Endothelial cell of umbilical vein (primary cell): ENCODE measurements at regions not wholly inside any gene's neighbourhood (a gene's known extent, or its start where the extent isn't known, plus 50 kb on each side); places are given as distances from the start of the nearest gene placed in this dataset.

ENCODE experiments used
- BruUV-seq: library from RNA; stranded (reverse); fragments of 400-500 nt; replicated peaks from 2 replicates; lab custom pipeline; 2021; lab: Mats Ljungman, UMichigan
- CTCF ChIA-PET: fragments of 300-600, 350-600 bp; sonication (Branson Sonifier 250); formaldehyde crosslinking; loops from one replicate; lab custom pipeline; 2021; ENCODE audit warnings: antibody characterized with exemption, inconsistent platforms; lab: Charles Lee
- POLR2A ChIA-PET: fragments of 300-600, 350-600 bp; sonication (Branson Sonifier 250); formaldehyde crosslinking; loops from one replicate; lab custom pipeline; 2021; ENCODE audit warnings: antibody characterized with exemption, inconsistent platforms; lab: Charles Lee
- DNase-seq: peaks from one replicate; pipeline ENCODE4 v3.0.0-alpha.2; 2011; ENCODE audit warnings: low read depth, low spot score
- FAIRE-seq: peaks from 2 replicates; lab custom pipeline; 2011; peaks lifted over from hg19 to GRCh38; lab: Jason Lieb, UNC
- H2AFZ ChIP-seq: 2 replicates; pipeline ENCODE4 v1.6.0; 2012; ENCODE audit warnings: low read depth, low read length, control low read depth, inconsistent platforms
- H3K27ac ChIP-seq: 2 replicates; pipeline ENCODE4 v1.5.1; 2011; ENCODE audit warnings: low read depth, mild to moderate bottlenecking, control low read depth, low read length, moderate library complexity; ENCODE audit not compliant: insufficient read depth
- H3K27me3 ChIP-seq, 2 experiments: 2 replicates each; pipeline versions ENCODE4 v1.6.0 to v1.6.1; 2011; ENCODE audit warnings: low read length in 2 of 2, mixed read lengths in 1 of 2; ENCODE audit not compliant: control insufficient read depth in 2 of 2, insufficient read depth in 2 of 2
- H3K36me3 ChIP-seq, 2 experiments: 2 replicates in 1 of 2; 3 replicates in 1 of 2; pipeline ENCODE4 v1.5.1; 2011; ENCODE audit warnings: low read length in 2 of 2, mild to moderate bottlenecking in 1 of 2, moderate library complexity in 1 of 2; ENCODE audit not compliant: control insufficient read depth in 2 of 2, insufficient read depth in 2 of 2; ENCODE audit errors: extremely low read depth in 1 of 2
- H3K4me1 ChIP-seq: 3 replicates; pipeline ENCODE4 v1.5.1; 2011; ENCODE audit warnings: mild to moderate bottlenecking, low read length; ENCODE audit not compliant: control insufficient read depth, insufficient read depth; ENCODE audit errors: extremely low read depth
- H3K4me2 ChIP-seq: 2 replicates; pipeline ENCODE4 v1.6.1; 2011; ENCODE audit warnings: low read length, control low read depth, mixed read lengths; ENCODE audit not compliant: insufficient read depth
- H3K4me3 ChIP-seq, 3 experiments: fragments of 200-600 bp in 1 of 3; sonication (generic), shearing (Covaris generic) in 1 of 3; replicated peaks in 1 of 3; 2 replicates each; pipeline ENCODE4 v1.5.1; 2011 to 2016; ENCODE audit warnings: control low read depth in 3 of 3, low read length in 3 of 3, mild to moderate bottlenecking in 2 of 3, inconsistent platforms in 1 of 3, low read depth in 1 of 3, moderate library complexity in 1 of 3; ENCODE audit not compliant: insufficient read depth in 1 of 3
- H3K79me2 ChIP-seq: 2 replicates; pipeline ENCODE4 v1.6.0; 2012; ENCODE audit warnings: low read length, inconsistent platforms; ENCODE audit not compliant: control insufficient read depth, insufficient read depth
- H3K9ac ChIP-seq: replicated peaks from 2 replicates; pipeline ENCODE3; 2011; ENCODE audit warnings: low read length, control low read depth; ENCODE audit not compliant: insufficient read depth; ENCODE audit errors: extremely low read depth
- H3K9me1 ChIP-seq: replicated peaks from 3 replicates; pipeline ENCODE4 v1.6.0; 2011; ENCODE audit warnings: mild to moderate bottlenecking, low read length; ENCODE audit not compliant: control insufficient read depth, insufficient read depth; ENCODE audit errors: extremely low read depth
- H3K9me3 ChIP-seq: replicated peaks from 2 replicates; pipeline ENCODE4 v1.5.1; 2012; ENCODE audit warnings: low read length, inconsistent platforms; ENCODE audit not compliant: control insufficient read depth, insufficient read depth
- H4K20me1 ChIP-seq: replicated peaks from 2 replicates; pipeline ENCODE3; 2011; ENCODE audit warnings: mild to moderate bottlenecking, low read length; ENCODE audit not compliant: control insufficient read depth, insufficient read depth; ENCODE audit errors: extremely low read depth
- CTCF ChIP-seq, 2 donors: IDR thresholded peaks; 1 replicate in 1 of 2; 2 replicates in 1 of 2; pipeline ENCODE4 v1.5.1; 2011; ENCODE audit warnings: low read length in 2 of 2, mild to moderate bottlenecking in 2 of 2, moderate library complexity in 2 of 2, control low read depth in 1 of 2, inconsistent platforms in 1 of 2, low read depth in 1 of 2; ENCODE audit not compliant: insufficient read depth in 1 of 2; ENCODE audit errors: extremely low read depth in 1 of 2
- EZH2 ChIP-seq: IDR thresholded peaks from 2 replicates; pipeline ENCODE4 v1.6.1; 2012; ENCODE audit warnings: borderline replicate concordance, low read depth, mild to moderate bottlenecking, moderate library complexity, low read length, inconsistent platforms; ENCODE audit not compliant: severe bottlenecking
- FOS ChIP-seq: IDR thresholded peaks from 2 replicates; pipeline ENCODE4 v1.6.1; 2011; ENCODE audit warnings: mild to moderate bottlenecking, low read length, moderate library complexity, borderline replicate concordance; ENCODE audit not compliant: insufficient read depth
- GATA2 ChIP-seq: IDR thresholded peaks from 2 replicates; pipeline ENCODE4 v1.7.0; 2011; ENCODE audit warnings: low read depth, mild to moderate bottlenecking, moderate library complexity, mixed read lengths, low read length; ENCODE audit not compliant: insufficient read length, insufficient read depth
- JUN ChIP-seq: IDR thresholded peaks from 2 replicates; pipeline ENCODE4 v1.6.1; 2011; ENCODE audit warnings: borderline replicate concordance, low read depth; ENCODE audit not compliant: insufficient read length, insufficient read depth
- MYC ChIP-seq: IDR thresholded peaks from one replicate; pipeline ENCODE4 v1.6.1; 2011; ENCODE audit warnings: mild to moderate bottlenecking, low read depth, low read length
- POLR2A ChIP-seq: IDR thresholded peaks from 2 replicates; pipeline ENCODE4 v1.6.1; 2012; ENCODE audit warnings: low read depth, mild to moderate bottlenecking, control low read depth, low read length
- POLR2AphosphoS5 ChIP-seq: IDR thresholded peaks from 2 replicates; pipeline ENCODE4 v1.6.1; 2012; ENCODE audit warnings: low read depth, mild to moderate bottlenecking, control low read depth, low read length, moderate library complexity; ENCODE audit not compliant: insufficient read depth
- dilution Hi-C: fragments of 300-500 bp; cut with MboI; formaldehyde crosslinking; loops from one replicate; pipeline ENCODE4 v1.15.0; 2019; ENCODE audit warnings: low sequenced_read_pairs; ENCODE audit not compliant: extremely low pct_ligation_motif_present
- intact Hi-C: fragments of 100-400 bp; cut with micrococcal nuclease; formaldehyde crosslinking; loops from one replicate; pipeline ENCODE4 v1.10.0; 2022
- TF ChIP-seq, protein P1 (sequence below): IDR thresholded peaks from 2 replicates; pipeline ENCODE4 v1.6.1; 2011; ENCODE audit not compliant: insufficient read depth, insufficient read length

GRCh38 chr18:56306797-56307196, 331.6 kb downstream of the TXNL1 start:
- dilution Hi-C loops (no loop called here), intact Hi-C loops (no loop called here)
- DNase-seq (no peak), FAIRE-seq (no peak)
- Histone ChIP-seq H3K9me3 (no peaks in the 10 kb centered on the region), H3K9me1 (no peaks in the 10 kb centered on the region), H2AFZ (no peak overlapping the region), H3K4me2 (no peak overlapping the region), H3K27me3 (no peaks in the 10 kb centered on the region), H3K4me3 (no peak overlapping the region), H4K20me1 (no peaks in the 10 kb centered on the region), H3K4me1 (peaks cover 4% of the 10 kb centered on the region), H3K27ac (no peak overlapping the region), H3K9ac (no peak overlapping the region), H3K36me3 (no peaks in the 10 kb centered on the region), H3K79me2 (no peaks in the 10 kb centered on the region)
- no peak for TF ChIP-seq EZH2
- TF ChIP-seq JUN: no peak
- TF ChIP-seq, protein P1, sequence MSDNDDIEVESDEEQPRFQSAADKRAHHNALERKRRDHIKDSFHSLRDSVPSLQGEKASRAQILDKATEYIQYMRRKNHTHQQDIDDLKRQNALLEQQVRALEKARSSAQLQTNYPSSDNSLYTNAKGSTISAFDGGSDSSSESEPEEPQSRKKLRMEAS: no peak
- TF ChIP-seq MYC: no peak
- TF ChIP-seq FOS: no peak
- no peak for TF ChIP-seq POLR2A
- no peak for TF ChIP-seq POLR2AphosphoS5
- TF ChIP-seq GATA2: no peak
- TF ChIP-seq CTCF (IDR thresholded peaks at IDR 0.05; ENCODE audit: extremely low read depth in 1 of 2, insufficient read depth in 1 of 2, low read depth in 1 of 2, low read length in 2 of 2): no peak
- POLR2A ChIA-PET: no interaction called here
- CTCF ChIA-PET: no interaction called here
- BruUV-seq: no TSS peak
